Fibroblast of skin of back (primary cell): ENCODE measurements at regions not wholly inside any gene's neighbourhood (a gene's known extent, or its start where the extent isn't known, plus 50 kb on each side); places are given as distances from the start of the nearest gene placed in this dataset.

Experiments
- DNase-seq: peaks from one replicate; pipeline ENCODE4 v3.0.0-alpha.2; 2013

GRCh38 chr5:158180407-158180806 is 321.5 kb upstream of the CLINT1 start:
- no peak for DNase-seq

GRCh38 chr5:158179271-158179670 is 320.3 kb upstream of the CLINT1 start:
- DNase-seq, result no peak

GRCh38 chr5:158178535-158178934 is 319.6 kb upstream of the CLINT1 start:
- no peak for DNase-seq

- no peak for DNase-seq
These were observed 318.2 kb upstream of the CLINT1 start for GRCh38 chr5:158177146-158177545.

- DNase-seq, result no peak
These were observed 317.1 kb upstream of the CLINT1 start for GRCh38 chr5:158175934-158176481.

- peak; percentile 74 for DNase-seq
These were observed 316.2 kb upstream of the CLINT1 start for GRCh38 chr5:158174918-158175851.

- no peak for DNase-seq
These were observed 315.1 kb upstream of the CLINT1 start for GRCh38 chr5:158174026-158174425.

GRCh38 chr5:158172005-158172404 is 313.1 kb upstream of the CLINT1 start:
- DNase-seq, result no peak

- DNase-seq, result no peak
These were observed 311.6 kb upstream of the CLINT1 start for GRCh38 chr5:158170534-158170933.

GRCh38 chr5:158170060-158170459 is 311.1 kb upstream of the CLINT1 start:
- no peak for DNase-seq

GRCh38 chr5:158166424-158166823 is 307.5 kb upstream of the CLINT1 start:
- no peak for DNase-seq

- DNase-seq, result no peak
These were observed 306.7 kb upstream of the CLINT1 start for GRCh38 chr5:158165647-158166046.

- no peak for DNase-seq
These were observed 305.5 kb upstream of the CLINT1 start for GRCh38 chr5:158164296-158165047.

GRCh38 chr5:158163451-158164295 is 304.7 kb upstream of the CLINT1 start:
- no peak for DNase-seq

- DNase-seq, result no peak
These were observed 303.6 kb upstream of the CLINT1 start for GRCh38 chr5:158162479-158163034.

- DNase-seq, result no peak
These were observed 303.1 kb upstream of the CLINT1 start for GRCh38 chr5:158162026-158162425.

- no peak for DNase-seq
These were observed 300.7 kb upstream of the CLINT1 start for GRCh38 chr5:158159621-158160020.

- peak; percentile 72 for DNase-seq
These were observed 297.0 kb upstream of the CLINT1 start for GRCh38 chr5:158155811-158156505.

GRCh38 chr5:158155067-158155466 is 296.1 kb upstream of the CLINT1 start:
- DNase-seq, result peak; percentile 19

- DNase-seq, result peak; percentile 94
These were observed 295.5 kb upstream of the CLINT1 start for GRCh38 chr5:158154226-158155005.

GRCh38 chr5:158153508-158153907 is 294.6 kb upstream of the CLINT1 start:
- no peak for DNase-seq
